GM12891 (cell line): ENCODE measurements at regions not wholly inside any gene's neighbourhood (a gene's known extent, or its start where the extent isn't known, plus 50 kb on each side); places are given as distances from the start of the nearest gene placed in this dataset.

Experiments used
- PAX5 ChIP-seq: IDR thresholded peaks from 2 replicates; pipeline ENCODE4 v1.6.1; 2011; ENCODE audit warnings: low read length, moderate library complexity, mild to moderate bottlenecking; ENCODE audit not compliant: insufficient read depth, severe bottlenecking
- POLR2A ChIP-seq: IDR thresholded peaks from 2 replicates; pipeline ENCODE4 v1.6.1; 2011; ENCODE audit warnings: low read depth, low read length, control low read depth
- POLR2AphosphoS5 ChIP-seq: IDR thresholded peaks from 2 replicates; pipeline ENCODE4 v1.6.1; 2011; ENCODE audit warnings: low read depth, low read length, control low read depth
- POU2F2 ChIP-seq: IDR thresholded peaks from 2 replicates; pipeline ENCODE4 v1.6.1; 2011; ENCODE audit warnings: low read depth, mild to moderate bottlenecking, control low read depth, low read length, moderate library complexity
- TAF1 ChIP-seq: IDR thresholded peaks from 2 replicates; pipeline ENCODE4 v1.6.1; 2011; ENCODE audit warnings: low read depth, low read length, control low read depth

DNA sequence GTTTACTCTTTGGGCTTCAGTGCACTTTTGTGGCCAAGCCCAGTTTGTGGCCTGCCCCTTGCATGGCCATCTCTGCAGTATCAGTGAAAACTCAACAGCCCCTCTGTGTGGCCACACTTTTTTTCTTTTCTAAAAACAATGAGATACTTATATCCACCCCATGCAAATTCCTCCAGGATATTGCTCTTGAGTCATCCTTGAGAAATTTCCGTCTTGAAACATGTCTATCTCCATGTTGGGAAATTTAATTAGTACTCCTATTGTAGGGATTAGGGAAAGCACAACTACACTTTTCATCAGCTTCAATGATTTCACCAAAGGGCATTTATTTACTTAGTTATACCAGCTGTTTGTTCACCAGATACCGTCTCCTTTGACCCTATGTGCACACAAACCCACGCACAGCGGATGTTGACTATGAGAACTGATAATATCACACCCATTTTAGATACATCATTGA, 993.1 kb downstream of the TSN start:
- TF ChIP-seq POLR2A (no peak), POLR2AphosphoS5 (no peak), TAF1 (no peak), PAX5 (no peak), POU2F2 (no peak)
